H1 (cell line): ENCODE measurements at regions not wholly inside any gene's neighbourhood (a gene's known extent, or its start where the extent isn't known, plus 50 kb on each side); places are given as distances from the start of the nearest gene placed in this dataset.

Experiments
- KDM1A ChIP-seq: fragments of 200-600, 300-600 bp; sonication (generic); IDR thresholded peaks from 2 replicates; pipeline ENCODE4 v1.7.1; 2016; ENCODE audit warnings: mild to moderate bottlenecking, low read length, borderline replicate concordance
- POLR2AphosphoS5 ChIP-seq: IDR thresholded peaks from 2 replicates; pipeline ENCODE4 v1.6.1; 2011; ENCODE audit warnings: low read depth, low read length
- RFX5 ChIP-seq: IDR thresholded peaks from 2 replicates; pipeline ENCODE4 v1.6.1; 2011; ENCODE audit warnings: low read depth, low read length, improper control_type of control experiment, borderline replicate concordance
- SP1 ChIP-seq: IDR thresholded peaks from 2 replicates; pipeline ENCODE4 v1.6.1; 2011; ENCODE audit warnings: low read depth, low read length
- TF ChIP-seq, protein P1 (sequence below), 3 experiments: IDR thresholded peaks; 1 replicate in 2 of 3; 2 replicates in 1 of 3; pipeline versions ENCODE4 v1.5.1 to v1.6.1; 2011; ENCODE audit warnings: low read length in 3 of 3, mild to moderate bottlenecking in 3 of 3, inconsistent platforms in 2 of 3, low read depth in 1 of 3, moderate library complexity in 1 of 3; ENCODE audit not compliant: insufficient read depth in 1 of 3; ENCODE audit errors: control extremely low read depth in 1 of 3
- TF ChIP-seq, protein P2 (sequence below): IDR thresholded peaks from 2 replicates; pipeline ENCODE4 v1.6.1; 2012; ENCODE audit warnings: inconsistent platforms
- TF ChIP-seq, protein P3 (sequence below): fragments of 300-600 bp; sonication (generic); IDR thresholded peaks from 2 replicates; pipeline ENCODE4 v1.7.1; 2012; ENCODE audit warnings: low read length, moderate library complexity, mild to moderate bottlenecking, inconsistent platforms; ENCODE audit not compliant: insufficient replicate concordance

DNA sequence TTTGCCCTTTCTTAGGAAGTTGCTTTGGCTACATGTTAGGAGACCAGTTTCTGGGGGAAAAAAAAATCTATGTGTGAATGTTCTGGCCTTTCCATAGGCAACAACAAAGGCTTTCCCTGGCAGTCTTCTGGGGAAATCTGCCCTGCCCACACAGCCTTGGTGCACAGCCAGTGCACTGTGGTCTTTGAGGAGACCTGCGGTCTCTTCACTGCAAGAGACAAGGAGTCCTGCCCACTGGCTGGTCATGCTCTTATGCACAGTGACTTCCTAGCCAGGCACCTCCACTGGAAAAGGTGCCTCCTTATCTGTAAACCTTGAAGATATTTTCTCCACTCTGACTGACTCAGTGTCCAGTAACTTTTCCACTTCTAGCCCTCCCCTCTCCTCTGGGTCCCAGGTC is 155.1 kb downstream of the SUCLA2 start:
- TF ChIP-seq POLR2AphosphoS5 (no peak), SP1 (no peak), RFX5 (no peak), KDM1A (no peak)
- TF ChIP-seq, protein P1, sequence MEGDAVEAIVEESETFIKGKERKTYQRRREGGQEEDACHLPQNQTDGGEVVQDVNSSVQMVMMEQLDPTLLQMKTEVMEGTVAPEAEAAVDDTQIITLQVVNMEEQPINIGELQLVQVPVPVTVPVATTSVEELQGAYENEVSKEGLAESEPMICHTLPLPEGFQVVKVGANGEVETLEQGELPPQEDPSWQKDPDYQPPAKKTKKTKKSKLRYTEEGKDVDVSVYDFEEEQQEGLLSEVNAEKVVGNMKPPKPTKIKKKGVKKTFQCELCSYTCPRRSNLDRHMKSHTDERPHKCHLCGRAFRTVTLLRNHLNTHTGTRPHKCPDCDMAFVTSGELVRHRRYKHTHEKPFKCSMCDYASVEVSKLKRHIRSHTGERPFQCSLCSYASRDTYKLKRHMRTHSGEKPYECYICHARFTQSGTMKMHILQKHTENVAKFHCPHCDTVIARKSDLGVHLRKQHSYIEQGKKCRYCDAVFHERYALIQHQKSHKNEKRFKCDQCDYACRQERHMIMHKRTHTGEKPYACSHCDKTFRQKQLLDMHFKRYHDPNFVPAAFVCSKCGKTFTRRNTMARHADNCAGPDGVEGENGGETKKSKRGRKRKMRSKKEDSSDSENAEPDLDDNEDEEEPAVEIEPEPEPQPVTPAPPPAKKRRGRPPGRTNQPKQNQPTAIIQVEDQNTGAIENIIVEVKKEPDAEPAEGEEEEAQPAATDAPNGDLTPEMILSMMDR (IDR thresholded peaks at IDR 0.05; ENCODE audit: control extremely low read depth in 1 of 3, insufficient read depth in 1 of 3, low read depth in 1 of 3, low read length in 3 of 3), result no peak
- TF ChIP-seq, protein P2, sequence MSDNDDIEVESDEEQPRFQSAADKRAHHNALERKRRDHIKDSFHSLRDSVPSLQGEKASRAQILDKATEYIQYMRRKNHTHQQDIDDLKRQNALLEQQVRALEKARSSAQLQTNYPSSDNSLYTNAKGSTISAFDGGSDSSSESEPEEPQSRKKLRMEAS, result no peak
- TF ChIP-seq, protein P3, sequence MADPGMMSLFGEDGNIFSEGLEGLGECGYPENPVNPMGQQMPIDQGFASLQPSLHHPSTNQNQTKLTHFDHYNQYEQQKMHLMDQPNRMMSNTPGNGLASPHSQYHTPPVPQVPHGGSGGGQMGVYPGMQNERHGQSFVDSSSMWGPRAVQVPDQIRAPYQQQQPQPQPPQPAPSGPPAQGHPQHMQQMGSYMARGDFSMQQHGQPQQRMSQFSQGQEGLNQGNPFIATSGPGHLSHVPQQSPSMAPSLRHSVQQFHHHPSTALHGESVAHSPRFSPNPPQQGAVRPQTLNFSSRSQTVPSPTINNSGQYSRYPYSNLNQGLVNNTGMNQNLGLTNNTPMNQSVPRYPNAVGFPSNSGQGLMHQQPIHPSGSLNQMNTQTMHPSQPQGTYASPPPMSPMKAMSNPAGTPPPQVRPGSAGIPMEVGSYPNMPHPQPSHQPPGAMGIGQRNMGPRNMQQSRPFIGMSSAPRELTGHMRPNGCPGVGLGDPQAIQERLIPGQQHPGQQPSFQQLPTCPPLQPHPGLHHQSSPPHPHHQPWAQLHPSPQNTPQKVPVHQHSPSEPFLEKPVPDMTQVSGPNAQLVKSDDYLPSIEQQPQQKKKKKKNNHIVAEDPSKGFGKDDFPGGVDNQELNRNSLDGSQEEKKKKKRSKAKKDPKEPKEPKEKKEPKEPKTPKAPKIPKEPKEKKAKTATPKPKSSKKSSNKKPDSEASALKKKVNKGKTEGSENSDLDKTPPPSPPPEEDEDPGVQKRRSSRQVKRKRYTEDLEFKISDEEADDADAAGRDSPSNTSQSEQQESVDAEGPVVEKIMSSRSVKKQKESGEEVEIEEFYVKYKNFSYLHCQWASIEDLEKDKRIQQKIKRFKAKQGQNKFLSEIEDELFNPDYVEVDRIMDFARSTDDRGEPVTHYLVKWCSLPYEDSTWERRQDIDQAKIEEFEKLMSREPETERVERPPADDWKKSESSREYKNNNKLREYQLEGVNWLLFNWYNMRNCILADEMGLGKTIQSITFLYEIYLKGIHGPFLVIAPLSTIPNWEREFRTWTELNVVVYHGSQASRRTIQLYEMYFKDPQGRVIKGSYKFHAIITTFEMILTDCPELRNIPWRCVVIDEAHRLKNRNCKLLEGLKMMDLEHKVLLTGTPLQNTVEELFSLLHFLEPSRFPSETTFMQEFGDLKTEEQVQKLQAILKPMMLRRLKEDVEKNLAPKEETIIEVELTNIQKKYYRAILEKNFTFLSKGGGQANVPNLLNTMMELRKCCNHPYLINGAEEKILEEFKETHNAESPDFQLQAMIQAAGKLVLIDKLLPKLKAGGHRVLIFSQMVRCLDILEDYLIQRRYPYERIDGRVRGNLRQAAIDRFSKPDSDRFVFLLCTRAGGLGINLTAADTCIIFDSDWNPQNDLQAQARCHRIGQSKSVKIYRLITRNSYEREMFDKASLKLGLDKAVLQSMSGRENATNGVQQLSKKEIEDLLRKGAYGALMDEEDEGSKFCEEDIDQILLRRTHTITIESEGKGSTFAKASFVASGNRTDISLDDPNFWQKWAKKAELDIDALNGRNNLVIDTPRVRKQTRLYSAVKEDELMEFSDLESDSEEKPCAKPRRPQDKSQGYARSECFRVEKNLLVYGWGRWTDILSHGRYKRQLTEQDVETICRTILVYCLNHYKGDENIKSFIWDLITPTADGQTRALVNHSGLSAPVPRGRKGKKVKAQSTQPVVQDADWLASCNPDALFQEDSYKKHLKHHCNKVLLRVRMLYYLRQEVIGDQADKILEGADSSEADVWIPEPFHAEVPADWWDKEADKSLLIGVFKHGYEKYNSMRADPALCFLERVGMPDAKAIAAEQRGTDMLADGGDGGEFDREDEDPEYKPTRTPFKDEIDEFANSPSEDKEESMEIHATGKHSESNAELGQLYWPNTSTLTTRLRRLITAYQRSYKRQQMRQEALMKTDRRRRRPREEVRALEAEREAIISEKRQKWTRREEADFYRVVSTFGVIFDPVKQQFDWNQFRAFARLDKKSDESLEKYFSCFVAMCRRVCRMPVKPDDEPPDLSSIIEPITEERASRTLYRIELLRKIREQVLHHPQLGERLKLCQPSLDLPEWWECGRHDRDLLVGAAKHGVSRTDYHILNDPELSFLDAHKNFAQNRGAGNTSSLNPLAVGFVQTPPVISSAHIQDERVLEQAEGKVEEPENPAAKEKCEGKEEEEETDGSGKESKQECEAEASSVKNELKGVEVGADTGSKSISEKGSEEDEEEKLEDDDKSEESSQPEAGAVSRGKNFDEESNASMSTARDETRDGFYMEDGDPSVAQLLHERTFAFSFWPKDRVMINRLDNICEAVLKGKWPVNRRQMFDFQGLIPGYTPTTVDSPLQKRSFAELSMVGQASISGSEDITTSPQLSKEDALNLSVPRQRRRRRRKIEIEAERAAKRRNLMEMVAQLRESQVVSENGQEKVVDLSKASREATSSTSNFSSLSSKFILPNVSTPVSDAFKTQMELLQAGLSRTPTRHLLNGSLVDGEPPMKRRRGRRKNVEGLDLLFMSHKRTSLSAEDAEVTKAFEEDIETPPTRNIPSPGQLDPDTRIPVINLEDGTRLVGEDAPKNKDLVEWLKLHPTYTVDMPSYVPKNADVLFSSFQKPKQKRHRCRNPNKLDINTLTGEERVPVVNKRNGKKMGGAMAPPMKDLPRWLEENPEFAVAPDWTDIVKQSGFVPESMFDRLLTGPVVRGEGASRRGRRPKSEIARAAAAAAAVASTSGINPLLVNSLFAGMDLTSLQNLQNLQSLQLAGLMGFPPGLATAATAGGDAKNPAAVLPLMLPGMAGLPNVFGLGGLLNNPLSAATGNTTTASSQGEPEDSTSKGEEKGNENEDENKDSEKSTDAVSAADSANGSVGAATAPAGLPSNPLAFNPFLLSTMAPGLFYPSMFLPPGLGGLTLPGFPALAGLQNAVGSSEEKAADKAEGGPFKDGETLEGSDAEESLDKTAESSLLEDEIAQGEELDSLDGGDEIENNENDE, result no peak
